ENCODE measurements at regions not wholly inside any gene's neighbourhood (a gene's known extent, or its start where the extent isn't known, plus 50 kb on each side); places are given as distances from the start of the nearest gene placed in this dataset.

DNA sequence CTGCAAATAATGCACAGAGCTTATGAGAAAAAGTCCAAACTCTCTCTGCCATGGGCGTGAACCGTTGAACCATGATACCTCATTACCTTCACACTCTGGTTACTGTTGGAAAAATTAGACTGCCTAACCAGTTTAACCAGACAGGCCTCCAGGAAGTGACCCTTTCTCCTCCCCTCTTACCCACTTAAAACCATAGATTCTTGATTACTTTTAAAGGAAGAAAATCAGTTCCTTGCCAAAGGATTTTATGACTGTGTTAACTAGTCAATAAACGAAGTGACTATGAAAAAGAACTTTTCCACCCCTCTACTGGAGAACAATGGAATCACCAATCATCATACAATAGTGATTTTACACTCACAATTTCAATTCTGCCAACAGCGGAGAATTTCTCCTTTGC, 254.0 kb upstream of the ATP2B1 start:
- TF ChIP-seq, protein P1, sequence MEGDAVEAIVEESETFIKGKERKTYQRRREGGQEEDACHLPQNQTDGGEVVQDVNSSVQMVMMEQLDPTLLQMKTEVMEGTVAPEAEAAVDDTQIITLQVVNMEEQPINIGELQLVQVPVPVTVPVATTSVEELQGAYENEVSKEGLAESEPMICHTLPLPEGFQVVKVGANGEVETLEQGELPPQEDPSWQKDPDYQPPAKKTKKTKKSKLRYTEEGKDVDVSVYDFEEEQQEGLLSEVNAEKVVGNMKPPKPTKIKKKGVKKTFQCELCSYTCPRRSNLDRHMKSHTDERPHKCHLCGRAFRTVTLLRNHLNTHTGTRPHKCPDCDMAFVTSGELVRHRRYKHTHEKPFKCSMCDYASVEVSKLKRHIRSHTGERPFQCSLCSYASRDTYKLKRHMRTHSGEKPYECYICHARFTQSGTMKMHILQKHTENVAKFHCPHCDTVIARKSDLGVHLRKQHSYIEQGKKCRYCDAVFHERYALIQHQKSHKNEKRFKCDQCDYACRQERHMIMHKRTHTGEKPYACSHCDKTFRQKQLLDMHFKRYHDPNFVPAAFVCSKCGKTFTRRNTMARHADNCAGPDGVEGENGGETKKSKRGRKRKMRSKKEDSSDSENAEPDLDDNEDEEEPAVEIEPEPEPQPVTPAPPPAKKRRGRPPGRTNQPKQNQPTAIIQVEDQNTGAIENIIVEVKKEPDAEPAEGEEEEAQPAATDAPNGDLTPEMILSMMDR (conservative IDR thresholded peaks at IDR 0.05 in 1 of 2, IDR thresholded peaks at IDR 0.05 in 1 of 2; ENCODE audit: low read depth in 1 of 2, low read length in 2 of 2), result no peak
- no peak for TF ChIP-seq EZH2 (IDR thresholded peaks at IDR 0.05; ENCODE audit: low read length, missing control alignments)
